Activated naive CD8-positive, alpha-beta T cell (primary cell): ENCODE measurements at regions not wholly inside any gene's neighbourhood (a gene's known extent, or its start where the extent isn't known, plus 50 kb on each side); places are given as distances from the start of the nearest gene placed in this dataset.
"Not testable (repeated sequence)": the region's sequence is repeated elsewhere in the genome, so short reads cannot be mapped to it uniquely, and the experiment has no call there.

Experiments used
- H3K27ac Mint-ChIP-seq: one replicate; pipeline ENCODE4 v1.8.0; 2021; ENCODE audit warnings: mixed read lengths
- H3K27me3 Mint-ChIP-seq: one replicate; pipeline ENCODE4 v1.8.0; 2021; ENCODE audit warnings: mixed read lengths
- H3K36me3 Mint-ChIP-seq: one replicate; pipeline ENCODE4 v1.8.0; 2021; ENCODE audit warnings: mixed read lengths
- H3K4me1 Mint-ChIP-seq: one replicate; pipeline ENCODE4 v1.8.0; 2021; ENCODE audit warnings: low read depth, mixed read lengths
- H3K4me3 Mint-ChIP-seq: one replicate; pipeline ENCODE4 v1.8.0; 2021; ENCODE audit warnings: mild to moderate bottlenecking, mixed read lengths
- H3K9me3 Mint-ChIP-seq: one replicate; pipeline ENCODE4 v1.8.0; 2021; ENCODE audit warnings: low read depth, mixed read lengths

GRCh38 chr3:82153892-82154291 lies 392.4 kb upstream of the GBE1 start:
- not testable (repeated sequence) for H3K4me3 Mint-ChIP-seq, H3K27ac Mint-ChIP-seq, H3K36me3 Mint-ChIP-seq, H3K4me1 Mint-ChIP-seq, H3K9me3 Mint-ChIP-seq, H3K27me3 Mint-ChIP-seq

- Mint-ChIP-seq H3K4me3 (no peak overlapping the region), H3K4me1 (no peaks in the 10 kb centered on the region), H3K27me3 (no peaks in the 10 kb centered on the region), H3K9me3 (no peaks in the 10 kb centered on the region), H3K27ac (no peak overlapping the region), H3K36me3 (no peaks in the 10 kb centered on the region)
Observed at GRCh38 chr3:82145742-82146141, 384.3 kb upstream of the GBE1 start.

GRCh38 chr3:82144811-82145210 lies 383.4 kb upstream of the GBE1 start:
- no peaks in the 10 kb centered on the region for H3K27me3 Mint-ChIP-seq
- no peak overlapping the region for H3K4me3 Mint-ChIP-seq
- no peak overlapping the region for H3K27ac Mint-ChIP-seq
- H3K36me3 Mint-ChIP-seq: no peaks in the 10 kb centered on the region
- no peaks in the 10 kb centered on the region for H3K4me1 Mint-ChIP-seq
- no peaks in the 10 kb centered on the region for H3K9me3 Mint-ChIP-seq

- Mint-ChIP-seq H3K9me3 (no peaks in the 10 kb centered on the region), H3K4me3 (no peak overlapping the region), H3K27me3 (no peaks in the 10 kb centered on the region), H3K27ac (no peak overlapping the region), H3K36me3 (no peaks in the 10 kb centered on the region), H3K4me1 (no peaks in the 10 kb centered on the region)
Observed at GRCh38 chr3:82143661-82144412, 382.4 kb upstream of the GBE1 start.

- Mint-ChIP-seq H3K4me1 (no peaks in the 10 kb centered on the region), H3K27ac (no peak overlapping the region), H3K4me3 (no peak overlapping the region), H3K36me3 (no peaks in the 10 kb centered on the region), H3K9me3 (no peaks in the 10 kb centered on the region), H3K27me3 (no peaks in the 10 kb centered on the region)
Observed at GRCh38 chr3:82141592-82141991, 380.1 kb upstream of the GBE1 start.

- no peaks in the 10 kb centered on the region for H3K9me3 Mint-ChIP-seq
- no peak overlapping the region for H3K4me3 Mint-ChIP-seq
Observed at GRCh38 chr3:82137861-82138260, 376.4 kb upstream of the GBE1 start.

GRCh38 chr3:82137050-82137449 lies 375.6 kb upstream of the GBE1 start:
- no peak overlapping the region for H3K27ac Mint-ChIP-seq
- H3K4me3 Mint-ChIP-seq: no peak overlapping the region
- H3K4me1 Mint-ChIP-seq: no peaks in the 10 kb centered on the region
- H3K9me3 Mint-ChIP-seq: no peaks in the 10 kb centered on the region
- peaks cover 3% of the 10 kb centered on the region for H3K27me3 Mint-ChIP-seq
- no peaks in the 10 kb centered on the region for H3K36me3 Mint-ChIP-seq

More at GRCh38 chr3:82137861-82138260, 376.4 kb upstream of the GBE1 start:
- no peaks in the 10 kb centered on the region for H3K4me1 Mint-ChIP-seq
- H3K27me3 Mint-ChIP-seq: peaks cover 3% of the 10 kb centered on the region
- no peaks in the 10 kb centered on the region for H3K36me3 Mint-ChIP-seq
- H3K27ac Mint-ChIP-seq: no peak overlapping the region

- no peaks in the 10 kb centered on the region for H3K9me3 Mint-ChIP-seq
- no peak overlapping the region for H3K27ac Mint-ChIP-seq
- no peak overlapping the region for H3K4me3 Mint-ChIP-seq
- no peaks in the 10 kb centered on the region for H3K36me3 Mint-ChIP-seq
- H3K27me3 Mint-ChIP-seq: peaks cover 3% of the 10 kb centered on the region
- no peaks in the 10 kb centered on the region for H3K4me1 Mint-ChIP-seq
Observed at GRCh38 chr3:82133070-82133606, 371.7 kb upstream of the GBE1 start.

GRCh38 chr3:82132210-82133069 lies 371.0 kb upstream of the GBE1 start:
- H3K9me3 Mint-ChIP-seq: no peaks in the 10 kb centered on the region
- H3K36me3 Mint-ChIP-seq: no peaks in the 10 kb centered on the region
- no peak overlapping the region for H3K4me3 Mint-ChIP-seq
- H3K27ac Mint-ChIP-seq: no peak overlapping the region
- peaks cover 3% of the 10 kb centered on the region for H3K27me3 Mint-ChIP-seq
- no peaks in the 10 kb centered on the region for H3K4me1 Mint-ChIP-seq

GRCh38 chr3:82130046-82130445 lies 368.6 kb upstream of the GBE1 start:
- no peak overlapping the region for H3K4me3 Mint-ChIP-seq
- no peaks in the 10 kb centered on the region for H3K9me3 Mint-ChIP-seq
- no peaks in the 10 kb centered on the region for H3K36me3 Mint-ChIP-seq
- no peaks in the 10 kb centered on the region for H3K4me1 Mint-ChIP-seq
- peaks cover 2% of the 10 kb centered on the region for H3K27me3 Mint-ChIP-seq
- no peak overlapping the region for H3K27ac Mint-ChIP-seq

GRCh38 chr3:82129221-82129801 lies 367.9 kb upstream of the GBE1 start:
- no peaks in the 10 kb centered on the region for H3K4me1 Mint-ChIP-seq
- no peak overlapping the region for H3K4me3 Mint-ChIP-seq
- peaks cover 2% of the 10 kb centered on the region for H3K27me3 Mint-ChIP-seq
- H3K36me3 Mint-ChIP-seq: no peaks in the 10 kb centered on the region
- H3K27ac Mint-ChIP-seq: no peak overlapping the region
- H3K9me3 Mint-ChIP-seq: no peaks in the 10 kb centered on the region

- Mint-ChIP-seq H3K27ac (no peak overlapping the region), H3K27me3 (peaks cover 2% of the 10 kb centered on the region), H3K36me3 (no peaks in the 10 kb centered on the region), H3K4me3 (no peak overlapping the region), H3K4me1 (no peaks in the 10 kb centered on the region), H3K9me3 (no peaks in the 10 kb centered on the region)
Observed at GRCh38 chr3:82128271-82128670, 366.8 kb upstream of the GBE1 start.

GRCh38 chr3:82122554-82123345 lies 361.3 kb upstream of the GBE1 start:
- H3K27me3 Mint-ChIP-seq: peaks cover 2% of the 10 kb centered on the region
- no peak overlapping the region for H3K4me3 Mint-ChIP-seq
- no peaks in the 10 kb centered on the region for H3K36me3 Mint-ChIP-seq
- no peak overlapping the region for H3K27ac Mint-ChIP-seq
- H3K9me3 Mint-ChIP-seq: no peaks in the 10 kb centered on the region
- H3K4me1 Mint-ChIP-seq: no peaks in the 10 kb centered on the region

GRCh38 chr3:82114589-82114988 lies 353.1 kb upstream of the GBE1 start:
- Mint-ChIP-seq H3K9me3 (peaks cover 9% of the 10 kb centered on the region), H3K4me3 (no peak overlapping the region), H3K36me3 (no peaks in the 10 kb centered on the region), H3K27ac (no peak overlapping the region), H3K27me3 (no peaks in the 10 kb centered on the region), H3K4me1 (no peaks in the 10 kb centered on the region)
